H1 (cell line): ENCODE measurements at regions not wholly inside any gene's neighbourhood (a gene's known extent, or its start where the extent isn't known, plus 50 kb on each side); places are given as distances from the start of the nearest gene placed in this dataset.

ENCODE experiments used
- CTCF ChIA-PET: fragments of 300-600 bp; sonication (Branson Sonifier 250); formaldehyde crosslinking; loops from one replicate; lab custom pipeline; 2021; ENCODE audit not compliant: partially characterized antibody; lab: Charles Lee
- POLR2A ChIA-PET: fragments of 300-600 bp; sonication (Branson Sonifier 250); formaldehyde crosslinking; loops from one replicate; lab custom pipeline; 2021; ENCODE audit warnings: inconsistent platforms; ENCODE audit not compliant: partially characterized antibody; lab: Charles Lee
- DNase-seq, 2 experiments: peaks; one replicate each; pipeline versions ENCODE4 v3.0.0 to v3.0.0-alpha.2; 2010 to 2022; ENCODE audit warnings: low spot score in 2 of 2, low read depth in 1 of 2, mixed read lengths in 1 of 2
- FAIRE-seq: peaks from 2 replicates; lab custom pipeline; 2011; peaks lifted over from hg19 to GRCh38; lab: Jason Lieb, UNC
- H2AFZ ChIP-seq: 2 replicates; pipeline ENCODE4 v1.8.1; 2012; ENCODE audit warnings: low read length, inconsistent platforms
- H2AK5ac ChIP-seq: 2 replicates; pipeline ENCODE4 v1.6.1; 2013; ENCODE audit warnings: low read depth, low read length
- H2BK120ac ChIP-seq: replicated peaks from 2 replicates; pipeline ENCODE3; 2013; ENCODE audit warnings: low read depth, low read length, inconsistent platforms
- H2BK12ac ChIP-seq: 2 replicates; pipeline ENCODE4 v1.6.1; 2013; ENCODE audit warnings: low read depth, low read length
- H2BK15ac ChIP-seq: 2 replicates; pipeline ENCODE4 v1.6.1; 2013; ENCODE audit warnings: low read length
- H2BK20ac ChIP-seq: 2 replicates; pipeline ENCODE4 v1.6.1; 2013; ENCODE audit warnings: low read length
- H2BK5ac ChIP-seq: 2 replicates; pipeline ENCODE4 v1.6.1; 2013; ENCODE audit warnings: low read depth, low read length
- H3K14ac ChIP-seq: 2 replicates; pipeline ENCODE4 v1.6.1; 2013; ENCODE audit warnings: inconsistent platforms; ENCODE audit not compliant: insufficient read length
- H3K18ac ChIP-seq: 2 replicates; pipeline ENCODE4 v1.6.1; 2013; ENCODE audit warnings: low read length; ENCODE audit errors: extremely low read depth
- H3K23ac ChIP-seq: 2 replicates; pipeline ENCODE4 v1.6.1; 2013; ENCODE audit warnings: inconsistent platforms; ENCODE audit not compliant: insufficient read length
- H3K23me2 ChIP-seq: 2 replicates; pipeline ENCODE4 v1.6.1; 2013; ENCODE audit warnings: low read depth, low read length
- H3K27ac ChIP-seq: 2 replicates; pipeline ENCODE4 v1.6.1; 2011; ENCODE audit warnings: low read depth, low read length, inconsistent platforms
- H3K27me3 ChIP-seq, 4 experiments: replicated peaks in 1 of 4; 1 replicate in 1 of 4; 2 replicates in 3 of 4; pipeline versions ENCODE4 v1.6.1 to v1.8.1; 2011 to 2013; ENCODE audit warnings: low read length in 3 of 4, mild to moderate bottlenecking in 3 of 4, inconsistent platforms in 2 of 4, mixed read lengths in 2 of 4, moderate library complexity in 1 of 4; ENCODE audit not compliant: control insufficient read depth in 3 of 4, insufficient read depth in 3 of 4; ENCODE audit errors: extremely low read depth in 1 of 4
- H3K36me3 ChIP-seq, 4 experiments: 2 replicates each; pipeline versions ENCODE4 v1.6.1 to v1.8.1; 2011 to 2013; ENCODE audit warnings: mild to moderate bottlenecking in 4 of 4, low read length in 3 of 4, moderate library complexity in 2 of 4, control low read depth in 1 of 4, inconsistent platforms in 1 of 4; ENCODE audit not compliant: insufficient read depth in 4 of 4, control insufficient read depth in 2 of 4
- H3K4ac ChIP-seq: replicated peaks from 2 replicates; pipeline ENCODE3; 2013; ENCODE audit warnings: low read length, low read depth, mixed read lengths, inconsistent platforms; ENCODE audit not compliant: insufficient read length
- H3K4me1 ChIP-seq, 4 experiments: replicated peaks in 1 of 4; 1 replicate in 1 of 4; 2 replicates in 3 of 4; pipeline versions ENCODE4 v1.6.1 to v1.8.1; 2011 to 2013; ENCODE audit warnings: low read length in 3 of 4, inconsistent platforms in 2 of 4, mixed read lengths in 1 of 4; ENCODE audit not compliant: insufficient read depth in 4 of 4, control insufficient read depth in 3 of 4
- H3K4me2 ChIP-seq, 2 experiments: 2 replicates each; pipeline versions ENCODE4 v1.6.1 to v1.8.1; 2011 to 2013; ENCODE audit warnings: low read depth in 2 of 2, low read length in 2 of 2, control low read depth in 1 of 2, inconsistent platforms in 1 of 2, mild to moderate bottlenecking in 1 of 2; ENCODE audit not compliant: insufficient read depth in 1 of 2
- H3K4me3 ChIP-seq, 4 experiments: fragments of 200-600, 300-600 bp in 1 of 4; sonication (generic), shearing (Covaris generic), sonication (Bioruptor Twin) in 1 of 4; 2 replicates each; pipeline versions ENCODE4 v1.5.1 to v1.8.1; 2011 to 2016; ENCODE audit warnings: low read length in 4 of 4, low read depth in 3 of 4, control low read depth in 2 of 4, inconsistent platforms in 2 of 4, mild to moderate bottlenecking in 2 of 4, mixed read lengths in 1 of 4, moderate library complexity in 1 of 4; ENCODE audit not compliant: insufficient read depth in 2 of 4; ENCODE audit errors: extremely low read depth in 1 of 4
- H3K56ac ChIP-seq: replicated peaks from 2 replicates; pipeline ENCODE3; 2013; ENCODE audit warnings: low read depth, mild to moderate bottlenecking, mixed read lengths, low read length, inconsistent platforms; ENCODE audit not compliant: insufficient read length
- H3K79me1 ChIP-seq: 2 replicates; pipeline ENCODE4 v1.6.1; 2013; ENCODE audit warnings: low read depth, low read length, control low read depth
- H3K79me2 ChIP-seq, 2 experiments: 2 replicates each; pipeline versions ENCODE4 v1.6.1 to v1.8.1; 2012 to 2013; ENCODE audit warnings: low read length in 2 of 2, mild to moderate bottlenecking in 2 of 2, inconsistent platforms in 1 of 2; ENCODE audit not compliant: insufficient read depth in 2 of 2, control insufficient read depth in 1 of 2
- H3K9ac ChIP-seq, 4 experiments: replicated peaks in 1 of 4; 1 replicate in 1 of 4; 2 replicates in 3 of 4; pipeline versions ENCODE4 v1.6.1 to v1.8.1; 2011 to 2013; ENCODE audit warnings: low read depth in 3 of 4, low read length in 3 of 4, control low read depth in 2 of 4, mild to moderate bottlenecking in 2 of 4, moderate library complexity in 2 of 4, inconsistent platforms in 1 of 4; ENCODE audit errors: extremely low read depth in 1 of 4
- H3K9me3 ChIP-seq, 2 experiments: 2 replicates each; pipeline versions ENCODE4 v1.6.1 to v1.8.1; 2012 to 2013; ENCODE audit warnings: mild to moderate bottlenecking in 2 of 2, moderate library complexity in 2 of 2, control low read depth in 1 of 2, inconsistent platforms in 1 of 2, low read depth in 1 of 2, low read length in 1 of 2, mixed read lengths in 1 of 2; ENCODE audit not compliant: insufficient read depth in 2 of 2
- H4K20me1 ChIP-seq, 2 experiments: replicated peaks in 1 of 2; 2 replicates each; pipeline versions ENCODE3 to v1.8.1; 2011 to 2013; ENCODE audit warnings: inconsistent platforms in 2 of 2, low read length in 2 of 2, mild to moderate bottlenecking in 1 of 2; ENCODE audit not compliant: insufficient read depth in 2 of 2, control insufficient read depth in 1 of 2
- H4K5ac ChIP-seq: 2 replicates; pipeline ENCODE4 v1.6.1; 2013; ENCODE audit warnings: low read length, low read depth, mixed read lengths, inconsistent platforms; ENCODE audit not compliant: insufficient read length
- H4K8ac ChIP-seq: 2 replicates; pipeline ENCODE4 v1.8.0; 2013; ENCODE audit warnings: mild to moderate bottlenecking, moderate library complexity, low read length, inconsistent platforms; ENCODE audit not compliant: insufficient read depth; ENCODE audit errors: extremely low read depth
- H4K91ac ChIP-seq: replicated peaks from 2 replicates; pipeline ENCODE3; 2013; ENCODE audit warnings: low read length, mixed read lengths, inconsistent platforms; ENCODE audit not compliant: insufficient read length
- CBX8 ChIP-seq: fragments of 300-800, 300-1000 bp; sonication (generic); IDR thresholded peaks from 2 replicates; pipeline ENCODE4 v1.7.1; 2016; ENCODE audit warnings: low read depth, low read length, borderline replicate concordance
- POLR2AphosphoS5 ChIP-seq: IDR thresholded peaks from 2 replicates; pipeline ENCODE4 v1.6.1; 2011; ENCODE audit warnings: low read depth, low read length
- SIRT6 ChIP-seq: IDR thresholded peaks from one replicate; pipeline ENCODE4 v1.7.1; 2012; ENCODE audit warnings: low read length, inconsistent platforms
- SP1 ChIP-seq: IDR thresholded peaks from 2 replicates; pipeline ENCODE4 v1.6.1; 2011; ENCODE audit warnings: low read depth, low read length
- SP4 ChIP-seq: IDR thresholded peaks from 2 replicates; pipeline ENCODE4 v1.6.1; 2012; ENCODE audit warnings: low read length, inconsistent platforms
- SRF ChIP-seq: IDR thresholded peaks from 2 replicates; pipeline ENCODE4 v1.6.1; 2011; ENCODE audit warnings: mild to moderate bottlenecking, low read depth, low read length, moderate library complexity
- TCF12 ChIP-seq: IDR thresholded peaks from 2 replicates; pipeline ENCODE4 v1.6.1; 2011; ENCODE audit warnings: low read depth, mild to moderate bottlenecking, low read length
- TEAD4 ChIP-seq: IDR thresholded peaks from 2 replicates; pipeline ENCODE4 v1.6.1; 2012; ENCODE audit warnings: low read depth, low read length, inconsistent platforms, mixed read lengths
- WGBS, 2 experiments: shearing (Covaris generic) in 1 of 2; methylation state at CpG; one replicate each; pipeline versions ENCODE4 v1.1.6 to v1.1.7; 2013 to 2015; ENCODE audit warnings: low lambda C conversion rate in 2 of 2, mixed read lengths in 2 of 2, inconsistent platforms in 1 of 2, low coverage in 1 of 2, missing lambda C conversion rate in 1 of 2; ENCODE audit not compliant: insufficient replicate concordance in 2 of 2, insufficient coverage in 1 of 2, insufficient read length in 1 of 2; ENCODE audit errors: extremely low coverage in 1 of 2, missing lambda C conversion rate in 1 of 2; 5-methylcytosine and 5-hydroxymethylcytosine counted together

GRCh38 chr21:35291973-35292627 is 243.0 kb upstream of the RUNX1 start:
- Histone ChIP-seq H4K20me1 (no peaks in the 10 kb centered on the region), H2BK120ac (no peak overlapping the region), H2BK5ac (no peak overlapping the region), H3K36me3 (no peaks in the 10 kb centered on the region), H3K14ac (no peak overlapping the region), H3K4me3 (no peak overlapping the region), H3K4me2 (no peak overlapping the region), H3K4ac (no peak overlapping the region), H2AK5ac (no peak overlapping the region), H3K23ac (no peak overlapping the region), H2BK12ac (no peak overlapping the region), H3K79me1 (no peaks in the 10 kb centered on the region)
- POLR2A ChIA-PET, result no interaction called here
- no peak for FAIRE-seq
- TF ChIP-seq SRF (no peak), SP1 (no peak), TEAD4 (no peak), CBX8 (no peak), SIRT6 (no peak), SP4 (no peak), POLR2AphosphoS5 (no peak), TCF12 (no peak)
- TF ChIP-seq, all 59 proteins: peak for 0
- H4K8ac ChIP-seq, result no peak overlapping the region
- CTCF ChIA-PET, result interaction anchor here (0.5 to 1.1 kb wide), 2 partner anchors 369 to 563 kb away, joined by 3 read pairs; no protein-coding TSS in a partner anchor
- no peak overlapping the region for H4K91ac ChIP-seq
- H3K79me2 ChIP-seq, result no peaks in the 10 kb centered on the region
- H2BK20ac ChIP-seq, result no peak overlapping the region
- H3K4me1 ChIP-seq, result peaks cover 0 to 10% (median 3%) of the 10 kb centered on the region in 4 experiments; a peak in 2 of 7 replicates
- H2BK15ac ChIP-seq, result no peak overlapping the region
- WGBS, 2 experiments, result 95% methylated on average over 3 of the region's 3 CpGs; no CpG with 5 or more reads in 1 of the 2 experiments
- H3K23me2 ChIP-seq, result no peaks in the 10 kb centered on the region
- H4K5ac ChIP-seq, result no peak overlapping the region
- DNase-seq, result no peak
- no peak overlapping the region for H3K27ac ChIP-seq
- no peak overlapping the region for H3K18ac ChIP-seq
- no peak overlapping the region for H2AFZ ChIP-seq
- H3K27me3 ChIP-seq, result no peaks in the 10 kb centered on the region
- H3K9ac ChIP-seq, result no peak overlapping the region
- peaks cover 5 to 7% of the 10 kb centered on the region in 2 experiments; a peak in 2 of 4 replicates for H3K9me3 ChIP-seq
- no peak overlapping the region for H3K56ac ChIP-seq
